Hepatocyte (in vitro differentiated cells): ENCODE measurements at regions not wholly inside any gene's neighbourhood (a gene's known extent, or its start where the extent isn't known, plus 50 kb on each side); places are given as distances from the start of the nearest gene placed in this dataset.

Source experiments
- CTCF ChIP-seq: fragments of 200-600 bp; sonication (generic); IDR thresholded peaks from 2 replicates; pipeline ENCODE4 v1.5.1; 2016; ENCODE audit warnings: antibody characterized with exemption, mild to moderate bottlenecking; ENCODE audit not compliant: poor library complexity
- EZH2 ChIP-seq: fragments of 200-600 bp; sonication (generic); IDR thresholded peaks from 2 replicates; pipeline ENCODE4 v1.6.1; 2016; ENCODE audit warnings: antibody characterized with exemption, mild to moderate bottlenecking, borderline replicate concordance
- EZH2phosphoT487 ChIP-seq: fragments of 200-600 bp; sonication (generic); IDR thresholded peaks from one replicate; pipeline ENCODE4 v1.6.1; 2018; ENCODE audit warnings: antibody characterized with exemption, mild to moderate bottlenecking, low read depth, moderate library complexity; ENCODE audit not compliant: unreplicated experiment, severe bottlenecking

- TF ChIP-seq CTCF: no peak
- no peak for TF ChIP-seq EZH2
- TF ChIP-seq EZH2phosphoT487: no peak
Observed at GRCh38 chr13:69597088-69597487, 510.5 kb upstream of the ATXN8OS start.
